ENCODE measurements at regions not wholly inside any gene's neighbourhood (a gene's known extent, or its start where the extent isn't known, plus 50 kb on each side); places are given as distances from the start of the nearest gene placed in this dataset.

DNA sequence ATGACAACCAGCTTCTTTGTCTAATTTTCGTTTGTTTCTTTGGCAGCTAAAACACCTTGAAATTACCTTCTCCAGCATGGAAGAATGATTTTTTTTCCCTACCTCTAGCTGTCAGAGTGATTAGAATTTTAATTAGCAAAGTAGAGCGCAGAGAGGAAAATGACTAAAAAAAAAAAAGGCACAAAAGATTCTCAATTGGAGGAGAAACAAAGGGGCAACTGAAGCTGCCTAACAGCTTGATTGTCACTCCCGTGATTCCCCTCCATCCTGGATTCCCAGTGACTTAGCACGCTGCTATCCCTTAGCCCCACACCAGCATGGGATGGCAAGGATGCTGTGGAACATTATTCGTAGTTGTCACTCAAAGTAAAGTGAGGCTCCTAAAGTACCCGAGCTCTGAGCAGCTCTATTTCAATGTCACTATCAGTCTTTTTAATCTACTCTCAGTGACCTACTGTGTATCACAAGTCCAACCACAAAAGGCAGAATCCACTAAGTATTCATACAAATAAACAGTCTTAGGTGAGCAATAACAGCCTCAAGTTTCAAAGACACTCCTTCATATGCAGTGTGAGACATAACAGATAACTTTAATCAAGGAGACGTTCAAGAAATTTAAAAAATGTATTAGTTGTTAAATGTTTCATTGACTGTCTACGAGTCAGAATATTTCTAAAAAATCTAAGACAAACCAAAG, 710.0 kb upstream of the GRAMD2B start:
- DNase-seq (ENCODE audit: insufficient read length, low spot score) (no peak), FAIRE-seq (no peak)

DNA sequence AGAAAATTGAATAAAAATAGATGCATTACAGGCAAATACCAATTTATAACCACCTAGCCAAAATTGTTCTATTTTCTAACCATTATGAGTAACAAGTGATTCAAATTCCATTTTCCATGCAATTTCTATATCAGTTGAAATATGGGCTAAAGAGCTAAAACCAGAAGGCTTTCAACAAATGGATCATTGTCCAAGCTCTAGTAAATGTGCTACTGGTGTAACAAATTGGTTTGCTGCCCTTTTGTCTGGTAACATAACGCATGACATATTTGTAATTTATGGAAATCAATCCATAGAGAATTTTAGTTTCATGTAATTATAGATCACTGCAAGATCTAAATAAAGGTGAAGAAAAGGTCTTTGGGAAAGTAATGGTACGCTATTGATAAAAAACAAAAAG, 708.0 kb upstream of the GRAMD2B start:
- DNase-seq (ENCODE audit: insufficient read length, low spot score) (no peak), FAIRE-seq (no peak)

DNA sequence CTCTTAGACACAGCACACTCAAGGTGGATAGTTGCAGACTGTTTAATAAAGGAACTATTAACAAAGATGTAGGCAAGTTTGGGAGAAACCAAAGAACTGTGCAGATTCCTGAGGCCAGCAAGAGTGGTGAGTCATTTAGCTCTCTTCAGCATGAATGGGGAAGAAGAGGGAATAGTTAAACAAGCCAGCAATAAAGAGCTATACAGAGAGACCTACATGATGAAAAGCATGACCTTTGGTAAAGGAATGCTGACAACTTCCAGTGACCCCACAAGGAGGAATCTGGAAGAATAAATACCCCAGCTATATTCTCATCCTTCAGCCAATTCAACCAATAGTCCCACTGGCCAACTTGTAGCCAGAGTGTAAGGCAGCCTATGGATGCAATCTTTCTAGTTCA, 706.0 kb upstream of the GRAMD2B start:
- FAIRE-seq (peak; percentile 20), DNase-seq (ENCODE audit: insufficient read length, low spot score) (peak; percentile 5)

DNA sequence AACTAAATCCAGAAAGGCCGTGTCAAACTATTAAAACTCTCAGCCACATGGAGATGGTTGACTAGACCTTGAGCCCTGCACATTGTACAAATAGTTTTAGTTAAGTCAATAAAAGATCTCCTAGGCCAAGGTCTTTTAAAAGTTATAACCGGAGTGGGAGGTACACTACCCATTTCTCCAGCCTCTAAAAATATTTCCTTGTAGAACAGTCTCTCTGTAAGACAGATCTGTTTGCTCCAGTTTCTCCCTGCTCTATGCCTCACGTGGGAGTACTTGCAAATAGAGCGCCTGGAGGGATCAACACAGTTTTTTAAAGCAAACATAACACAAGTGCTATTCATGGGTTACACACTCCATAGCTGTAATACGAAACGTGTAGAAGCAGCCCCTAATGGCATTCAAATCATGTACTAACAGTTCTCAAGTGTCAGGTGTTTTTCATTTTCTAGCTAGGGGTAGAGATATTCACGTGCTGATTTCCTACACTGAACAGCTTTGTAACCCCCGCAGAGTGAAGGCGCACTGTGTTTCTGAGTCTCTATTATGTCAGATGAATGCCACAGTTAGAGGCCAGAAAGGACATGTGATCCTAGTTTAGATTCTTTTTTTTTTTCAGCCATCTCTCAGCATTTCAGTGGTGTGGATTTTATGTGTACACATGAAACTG, 703.4 kb upstream of the GRAMD2B start:
- no peak for FAIRE-seq
- no peak for DNase-seq (ENCODE audit: insufficient read length, low spot score)

DNA sequence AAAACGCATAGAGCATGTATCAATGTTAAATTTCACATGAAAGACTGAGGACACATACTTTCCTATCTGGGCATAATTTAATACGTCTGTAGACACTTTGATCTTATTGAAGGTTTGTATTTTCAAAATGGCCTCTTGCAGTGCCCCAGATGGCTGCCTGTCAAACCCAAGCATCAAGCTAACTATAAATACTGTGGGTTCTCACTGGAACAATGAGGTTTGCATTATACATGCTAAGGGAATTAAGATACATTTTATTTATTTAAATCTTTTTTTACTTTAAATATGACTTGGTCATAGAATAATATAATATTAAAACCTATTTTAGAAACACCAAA, 702.9 kb upstream of the GRAMD2B start:
- no peak for FAIRE-seq
- DNase-seq (ENCODE audit: insufficient read length, low spot score) = no peak

DNA sequence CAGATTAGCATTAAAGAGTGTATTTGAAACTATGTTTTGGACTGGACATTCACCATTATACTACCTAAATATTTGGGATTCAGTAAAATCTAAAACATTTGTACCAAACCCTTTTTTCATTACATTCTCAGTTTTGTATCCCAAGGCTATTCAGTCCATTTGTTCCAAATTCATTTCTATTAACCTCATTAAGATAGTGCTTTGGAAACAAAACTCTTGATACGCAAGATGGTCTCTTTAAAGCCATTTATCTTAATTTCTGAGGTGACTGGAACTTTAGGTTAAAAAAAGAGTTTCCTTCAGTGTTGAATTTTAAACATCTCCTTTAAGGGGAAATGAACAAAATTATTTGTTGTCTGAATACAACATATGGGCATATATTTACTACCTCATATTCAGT, 702.5 kb upstream of the GRAMD2B start:
- no peak for DNase-seq (ENCODE audit: insufficient read length, low spot score)
- FAIRE-seq = no peak

DNA sequence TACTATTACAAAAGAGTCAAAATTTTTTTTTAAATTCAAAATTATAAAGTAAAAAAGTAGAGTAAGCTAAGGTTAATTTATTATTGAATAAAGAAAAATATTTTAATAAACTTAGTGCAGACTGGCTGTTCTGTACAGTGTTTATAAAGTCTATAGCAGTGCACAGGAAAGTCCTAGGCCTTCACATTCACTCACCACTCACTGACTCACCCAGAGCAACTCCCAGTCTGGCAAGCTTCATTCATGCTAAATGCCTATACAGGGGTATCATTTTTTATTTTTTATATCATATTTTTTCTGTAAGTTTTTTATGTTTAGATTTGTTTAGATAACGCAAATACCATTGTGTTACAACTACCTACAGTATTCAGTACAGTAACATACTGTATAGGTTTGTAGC, 700.7 kb upstream of the GRAMD2B start:
- DNase-seq (ENCODE audit: insufficient read length, low spot score) = no peak

DNA sequence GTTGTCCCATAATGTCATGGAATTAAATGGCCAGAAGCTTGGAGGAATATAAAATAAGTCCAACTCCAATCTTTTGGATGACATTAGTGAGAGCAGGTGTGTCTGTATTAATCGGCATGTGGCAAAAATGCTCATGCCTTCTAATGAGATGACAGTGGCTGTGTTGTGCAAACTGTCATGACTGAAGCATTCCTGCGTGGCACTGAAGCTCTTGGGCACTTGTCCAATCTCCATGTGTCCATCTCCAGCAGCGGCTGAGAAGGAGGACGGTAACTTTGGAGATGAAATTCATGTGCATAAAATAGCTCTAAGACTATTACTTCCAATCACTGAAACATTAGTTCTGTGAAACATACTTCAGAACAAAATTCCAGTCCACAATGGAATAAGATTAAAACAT, 697.5 kb upstream of the GRAMD2B start:
- FAIRE-seq = no peak
- no peak for DNase-seq (ENCODE audit: insufficient read length, low spot score)

More for the DNA sequence above, 700.7 kb upstream of the GRAMD2B start:
- FAIRE-seq = no peak

DNA sequence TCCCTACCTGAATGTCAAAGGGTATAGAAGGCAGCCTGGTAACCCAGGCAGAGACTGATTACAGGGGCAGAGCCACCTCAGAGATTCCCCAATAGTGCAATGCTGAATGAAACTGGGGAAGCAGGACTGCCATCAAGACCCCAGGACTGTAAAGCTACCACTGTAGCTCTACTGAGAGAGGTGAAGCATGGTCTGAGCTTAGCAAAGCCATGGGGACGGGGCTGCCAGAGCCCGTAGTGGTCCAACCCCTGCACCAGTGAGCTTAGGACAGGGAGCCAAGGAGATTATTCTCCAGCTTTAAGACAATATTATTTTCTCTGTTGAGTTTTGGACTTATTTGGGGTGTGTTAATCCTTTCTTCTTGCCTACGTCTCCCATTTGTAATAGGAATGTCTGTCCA, 679.3 kb upstream of the GRAMD2B start:
- no peak for FAIRE-seq
- DNase-seq (ENCODE audit: insufficient read length, low spot score) = no peak

DNA sequence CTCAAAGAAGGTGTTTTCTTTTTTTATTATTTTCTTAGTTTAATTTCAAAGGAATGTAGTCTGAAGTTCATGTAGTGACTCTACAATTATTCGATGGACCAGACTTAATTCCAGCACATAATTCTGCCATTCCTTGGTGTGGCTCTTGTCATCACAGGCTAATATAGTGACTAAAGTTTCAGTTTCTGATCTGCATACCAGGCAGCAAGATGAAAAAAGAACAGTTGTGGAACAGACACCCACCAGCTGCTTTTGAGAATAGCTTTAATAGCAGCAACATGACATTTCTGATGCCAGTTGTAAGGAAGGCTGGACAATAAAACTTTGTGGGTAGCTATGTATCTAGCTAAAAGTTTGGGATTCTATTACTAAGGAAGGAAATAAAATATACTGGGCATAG, 676.3 kb upstream of the GRAMD2B start:
- FAIRE-seq = no peak

DNA sequence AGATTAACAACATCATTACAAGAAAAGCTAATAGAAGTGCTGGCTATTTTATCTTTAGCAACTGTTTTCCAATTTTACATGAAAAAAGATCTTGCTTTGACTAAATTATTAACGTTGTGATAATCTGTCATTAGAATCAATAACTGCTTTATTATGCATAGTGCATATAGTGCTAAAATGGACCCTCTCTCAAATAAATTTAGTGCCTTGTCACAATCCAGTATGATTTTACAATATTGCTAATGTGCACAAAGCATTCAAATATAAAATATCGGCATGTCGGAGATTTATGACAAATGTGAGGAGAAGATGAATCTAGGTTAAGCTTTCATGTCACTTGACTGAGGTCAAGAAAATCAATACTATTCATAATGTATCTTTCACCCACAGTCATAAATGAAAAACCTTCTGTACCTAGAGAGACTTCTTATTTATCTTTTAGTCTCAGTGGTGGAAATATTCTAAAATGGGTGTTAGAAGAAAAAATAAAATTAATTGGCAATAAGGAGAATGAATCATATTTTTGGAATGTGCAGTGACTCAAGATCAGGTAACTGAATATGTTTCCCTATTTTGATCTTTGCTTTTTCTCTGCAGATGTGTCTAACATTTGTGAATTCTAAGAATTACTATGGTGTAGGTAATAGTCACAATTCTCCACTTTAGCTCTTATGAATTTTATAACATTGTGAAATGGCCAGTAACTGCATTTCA, 672.9 kb upstream of the GRAMD2B start:
- DNase-seq (ENCODE audit: insufficient read length, low spot score) = no peak
- FAIRE-seq = no peak

More for the DNA sequence above, 676.3 kb upstream of the GRAMD2B start:
- DNase-seq (ENCODE audit: insufficient read length, low spot score) = no peak

DNA sequence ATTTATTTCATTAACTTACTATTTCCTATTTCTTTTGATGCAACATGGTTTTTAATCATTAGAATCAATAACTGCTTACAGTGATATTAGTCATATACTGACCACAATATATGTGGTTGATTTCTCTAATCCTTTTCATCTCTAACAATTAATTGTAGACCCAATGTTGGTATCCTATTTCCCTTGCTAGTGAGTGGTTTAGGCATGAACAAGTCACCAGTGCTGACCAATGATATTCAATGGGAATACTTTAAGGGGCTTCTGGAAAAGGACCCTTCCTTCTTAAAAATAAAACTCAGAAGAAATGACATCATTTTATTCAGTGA, 672.4 kb upstream of the GRAMD2B start:
- DNase-seq (ENCODE audit: insufficient read length, low spot score) (no peak), FAIRE-seq (no peak)

DNA sequence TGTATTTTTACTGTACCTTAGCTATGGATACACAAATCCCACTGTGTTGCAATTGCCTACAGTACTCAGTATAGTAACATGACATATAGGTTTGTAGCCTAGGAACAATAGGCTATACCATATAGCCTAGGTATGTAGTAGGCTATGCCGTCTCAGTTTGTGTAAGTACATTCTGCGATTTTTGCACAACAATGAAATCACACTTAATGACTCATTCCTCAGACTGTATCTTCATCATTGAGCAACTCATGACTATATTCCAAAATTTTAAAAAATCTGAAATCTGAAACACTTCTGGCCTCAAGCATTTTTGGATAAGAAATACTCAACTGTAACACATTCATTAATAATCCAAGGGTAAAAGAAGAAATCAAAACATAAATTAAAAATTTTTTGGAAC, 666.8 kb upstream of the GRAMD2B start:
- DNase-seq (ENCODE audit: insufficient read length, low spot score) = no peak
- FAIRE-seq = no peak

DNA sequence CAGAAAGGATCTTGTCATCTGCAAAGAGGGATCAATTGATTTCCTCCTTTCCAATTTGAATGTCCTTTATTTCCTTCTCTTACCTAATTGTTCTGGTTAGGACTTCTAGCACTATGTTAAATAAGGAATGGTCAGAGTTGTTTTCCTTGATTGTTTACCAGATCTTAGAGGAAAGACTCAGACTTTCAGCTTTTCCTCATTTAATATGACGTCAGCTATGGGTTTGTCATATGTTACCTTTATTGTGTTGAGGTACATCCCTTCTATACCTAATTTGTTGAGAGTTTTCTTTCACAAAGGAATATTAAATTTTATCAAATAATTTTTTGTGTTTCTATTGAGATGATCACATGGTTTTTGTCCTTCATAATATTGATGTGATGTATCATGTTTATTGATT, 656.5 kb upstream of the GRAMD2B start:
- FAIRE-seq (no peak), DNase-seq (ENCODE audit: insufficient read length, low spot score) (no peak)

DNA sequence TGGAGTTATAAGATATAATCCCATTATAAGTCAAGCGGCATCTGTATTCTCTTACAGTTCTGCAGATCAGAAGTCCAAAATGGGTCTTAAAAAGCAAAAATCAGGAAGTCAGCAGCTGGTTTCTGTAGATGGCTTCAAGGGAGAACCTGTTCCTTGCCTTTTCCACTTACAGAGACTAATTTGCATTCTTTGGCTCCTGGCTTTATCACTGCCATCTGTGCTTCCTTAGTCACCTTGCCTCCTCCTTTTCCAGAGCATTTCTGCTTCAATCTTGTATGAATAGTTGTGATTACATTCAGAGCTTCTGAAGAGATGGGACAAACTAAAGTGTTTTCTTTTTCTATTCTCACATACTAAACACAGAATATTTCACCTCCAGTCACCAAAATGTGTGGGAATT, 647.3 kb upstream of the GRAMD2B start:
- DNase-seq (ENCODE audit: insufficient read length, low spot score) = no peak
- FAIRE-seq = no peak

DNA sequence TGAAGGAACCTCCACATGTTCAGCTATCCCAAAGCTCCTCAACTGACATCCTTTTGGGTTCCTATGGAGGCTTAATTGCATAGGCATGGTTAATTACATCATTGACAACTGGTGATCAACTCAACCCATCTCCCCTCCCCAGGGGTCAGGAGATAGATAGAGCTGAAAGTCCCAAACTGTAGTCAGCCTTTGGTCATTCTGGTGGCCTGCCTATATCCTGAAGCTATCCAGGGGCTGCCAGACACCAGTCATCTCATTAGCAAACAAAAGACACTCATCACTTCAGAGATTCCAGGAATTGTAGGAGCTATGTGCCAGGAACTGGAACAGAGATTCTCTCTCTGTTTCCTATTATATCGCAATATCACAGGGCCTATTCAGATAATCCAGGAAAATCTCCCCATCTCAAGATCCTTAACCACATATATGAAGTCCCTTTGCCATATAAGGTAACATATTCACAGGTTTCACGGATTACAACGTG, 646.5 kb upstream of the GRAMD2B start:
- FAIRE-seq = no peak
- DNase-seq (ENCODE audit: insufficient read length, low spot score) = no peak

DNA sequence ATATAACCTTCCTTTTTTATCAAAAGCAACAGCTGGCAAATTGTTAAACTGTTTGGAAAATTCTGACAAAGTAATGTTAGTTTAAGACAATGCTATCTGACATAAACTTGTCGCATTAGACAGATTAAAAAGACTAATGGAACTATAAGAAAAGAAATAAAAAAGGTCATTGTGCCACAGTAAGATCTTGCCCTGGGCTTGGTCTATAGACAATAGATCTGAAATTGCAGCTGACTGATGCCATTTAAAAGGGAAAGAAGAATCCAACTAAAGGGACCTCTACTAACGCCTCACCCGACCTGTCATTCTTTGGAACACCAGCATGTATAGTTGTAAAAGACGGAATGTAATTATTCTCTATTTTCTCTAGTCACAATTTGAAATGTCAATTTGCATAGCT, 644.4 kb upstream of the GRAMD2B start:
- FAIRE-seq = no peak

DNA sequence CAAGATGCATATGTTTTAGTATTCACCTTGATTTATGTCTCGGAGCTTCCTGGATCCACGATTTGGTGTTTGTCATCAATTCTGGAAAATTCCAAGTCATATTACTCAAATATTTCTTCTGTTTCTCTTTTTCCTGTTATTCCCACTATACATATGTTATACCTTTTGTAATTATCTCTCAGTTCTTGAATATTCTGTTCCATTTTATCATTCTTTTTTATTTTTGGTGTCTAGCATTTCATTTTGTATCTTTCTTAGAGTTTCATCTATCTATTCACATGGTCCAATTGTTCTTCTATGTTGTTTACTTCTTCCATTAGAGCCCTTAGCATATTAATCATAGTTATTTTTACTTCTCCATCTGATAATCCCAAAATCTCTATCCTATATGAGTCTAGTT, 637.8 kb upstream of the GRAMD2B start:
- FAIRE-seq = no peak
- DNase-seq (ENCODE audit: insufficient read length, low spot score) = no peak

More for the DNA sequence above, 644.4 kb upstream of the GRAMD2B start:
- no peak for DNase-seq (ENCODE audit: insufficient read length, low spot score)

DNA sequence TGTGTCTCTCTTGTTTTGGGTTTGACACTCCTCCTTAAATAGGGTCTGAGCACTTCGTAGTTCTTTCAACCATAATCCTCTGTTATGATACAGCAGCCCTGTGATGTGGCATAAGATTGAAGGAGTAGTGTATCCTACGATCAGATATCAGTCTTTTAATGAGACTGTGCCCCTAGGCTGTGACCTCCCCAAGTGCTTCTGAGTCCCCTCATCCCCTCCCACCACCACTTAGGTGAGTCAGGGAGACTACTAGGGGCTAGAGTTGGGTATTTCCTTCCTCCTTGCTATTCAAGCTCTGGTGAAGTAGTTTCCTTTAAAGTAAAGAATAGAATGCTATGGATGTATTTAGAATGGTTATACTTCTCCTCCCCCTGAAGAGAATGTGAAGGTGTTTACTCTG, 637.2 kb upstream of the GRAMD2B start:
- DNase-seq (ENCODE audit: insufficient read length, low spot score) (no peak), FAIRE-seq (no peak)

DNA sequence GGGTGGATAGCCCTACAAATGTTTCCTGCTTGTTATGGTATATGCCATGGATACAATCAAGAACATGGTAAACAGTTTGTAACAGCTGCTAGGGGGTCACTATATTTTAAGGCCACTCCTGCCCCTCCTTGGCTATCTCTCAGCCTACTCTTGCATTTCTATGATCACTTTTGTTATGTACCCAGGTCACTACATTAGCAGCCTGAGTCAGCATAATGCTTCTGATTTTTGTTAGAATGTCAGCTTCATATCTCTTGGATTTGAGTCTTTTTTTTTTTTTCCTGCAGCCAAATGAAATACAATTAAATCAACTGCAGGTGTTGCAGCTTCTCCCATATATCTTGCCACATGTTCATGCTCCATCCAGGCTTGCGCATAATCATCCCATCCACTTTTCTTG, 629.7 kb upstream of the GRAMD2B start:
- no peak for DNase-seq (ENCODE audit: insufficient read length, low spot score)
- FAIRE-seq = no peak

DNA sequence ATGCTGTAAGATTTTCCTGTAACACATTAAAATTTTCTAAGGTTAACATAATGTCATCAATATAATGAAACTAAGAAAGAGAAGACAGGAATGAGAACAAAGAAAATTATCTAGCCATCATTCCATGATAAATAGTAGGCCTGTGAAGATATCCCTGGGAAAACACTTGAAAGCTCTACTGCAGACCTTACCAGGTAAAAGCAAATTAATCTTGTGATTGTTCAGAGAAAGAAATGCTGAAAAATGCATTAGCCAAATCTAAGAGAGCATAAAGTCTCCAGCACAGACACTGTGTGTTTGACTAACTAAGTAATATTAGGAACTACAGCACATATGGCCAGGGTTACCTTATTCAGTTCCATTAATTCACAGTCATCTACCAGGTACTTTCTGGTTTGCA, 628.3 kb upstream of the GRAMD2B start:
- FAIRE-seq = no peak
- no peak for DNase-seq (ENCODE audit: insufficient read length, low spot score)

DNA sequence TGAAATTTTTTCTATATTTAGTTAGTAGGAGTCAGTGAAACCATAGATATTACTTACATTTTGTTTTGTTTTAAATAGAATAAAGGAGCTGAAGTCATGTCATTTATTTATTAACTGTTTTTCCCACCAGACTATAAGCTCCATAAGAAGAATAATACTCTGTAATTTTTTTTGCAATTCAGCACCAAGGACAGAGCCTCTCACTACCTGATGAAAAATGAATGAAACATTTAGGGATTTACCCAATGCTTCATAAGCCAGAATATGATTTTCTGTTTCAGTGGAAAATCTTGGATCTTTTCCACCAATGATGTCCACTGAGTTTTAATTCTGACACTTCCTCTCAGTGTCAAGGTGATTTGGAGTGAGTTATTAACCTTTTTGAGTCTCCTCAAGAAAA, 624.9 kb upstream of the GRAMD2B start:
- FAIRE-seq = no peak
- DNase-seq (ENCODE audit: insufficient read length, low spot score) = peak; percentile 2
